SJSA1 (cell line): ENCODE measurements at regions not wholly inside any gene's neighbourhood (a gene's known extent, or its start where the extent isn't known, plus 50 kb on each side); places are given as distances from the start of the nearest gene placed in this dataset.

Source experiments
- DNase-seq, 2 experiments: peaks; one replicate each; pipeline ENCODE4 v3.0.0-alpha.2; 2015 to 2020; ENCODE audit warnings: low spot score in 2 of 2, low read depth in 1 of 2
- H3K27ac ChIP-seq: fragments of 250-450 bp; sonication (Bioruptor Pico); 2 replicates; pipeline ENCODE4 v1.5.1; 2020; ENCODE audit warnings: mild to moderate bottlenecking, moderate library complexity
- H3K27me3 ChIP-seq: fragments of 250-450 bp; sonication (Bioruptor Pico); replicated peaks from 2 replicates; pipeline ENCODE4 v1.5.1; 2020; ENCODE audit warnings: mild to moderate bottlenecking, moderate library complexity
- H3K36me3 ChIP-seq: fragments of 250-450 bp; sonication (Bioruptor Pico); 2 replicates; pipeline ENCODE4 v1.5.1; 2020; ENCODE audit warnings: mild to moderate bottlenecking
- H3K4me1 ChIP-seq: fragments of 250-450 bp; sonication (Bioruptor Pico); replicated peaks from 2 replicates; pipeline ENCODE4 v1.6.1; 2021; ENCODE audit warnings: mild to moderate bottlenecking
- H3K4me3 ChIP-seq: fragments of 250-450 bp; sonication (Bioruptor Pico); 2 replicates; pipeline ENCODE4 v1.5.1; 2020; ENCODE audit warnings: mild to moderate bottlenecking
- H3K9me3 ChIP-seq: fragments of 250-450 bp; sonication (Bioruptor Pico); replicated peaks from 2 replicates; pipeline ENCODE4 v1.5.1; 2020; ENCODE audit warnings: mild to moderate bottlenecking

DNA sequence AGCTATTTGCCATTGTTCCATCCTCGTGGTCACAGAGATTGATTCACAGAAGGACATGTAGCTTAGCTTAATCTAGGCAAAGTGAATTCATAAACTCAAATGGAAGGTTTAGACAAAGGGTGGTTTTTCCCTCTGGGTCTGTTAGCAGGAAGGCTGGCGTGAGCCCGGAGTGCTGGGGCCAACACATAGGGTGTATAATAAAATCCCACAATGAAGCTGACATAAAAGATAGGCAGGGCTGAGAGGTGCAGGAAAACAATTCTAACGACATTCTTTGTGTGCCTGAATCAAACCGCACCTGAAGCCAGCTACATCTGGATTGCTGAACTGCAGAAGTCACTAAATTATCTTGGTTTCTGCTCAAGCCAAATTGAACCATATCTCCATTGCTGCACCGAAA is 173.9 kb downstream of the MAF start:
- Histone ChIP-seq H3K27ac (no peak overlapping the region), H3K27me3 (no peaks in the 10 kb centered on the region), H3K4me1 (no peaks in the 10 kb centered on the region), H3K9me3 (0 out of 2 replicates have a peak, but pooled peaks cover 2% of the 10 kb centered on the region), H3K4me3 (no peak overlapping the region), H3K36me3 (no peaks in the 10 kb centered on the region)
- no peak for DNase-seq

- H3K4me1 ChIP-seq = no peaks in the 10 kb centered on the region
- H3K4me3 ChIP-seq = no peak overlapping the region
- H3K27me3 ChIP-seq = no peaks in the 10 kb centered on the region
- H3K36me3 ChIP-seq = no peaks in the 10 kb centered on the region
- H3K9me3 ChIP-seq = no peaks in the 10 kb centered on the region
- no peak for DNase-seq
- H3K27ac ChIP-seq = no peak overlapping the region
Observed at GRCh38 chr16:79422064-79422463, 178.5 kb downstream of the MAF start.

DNA sequence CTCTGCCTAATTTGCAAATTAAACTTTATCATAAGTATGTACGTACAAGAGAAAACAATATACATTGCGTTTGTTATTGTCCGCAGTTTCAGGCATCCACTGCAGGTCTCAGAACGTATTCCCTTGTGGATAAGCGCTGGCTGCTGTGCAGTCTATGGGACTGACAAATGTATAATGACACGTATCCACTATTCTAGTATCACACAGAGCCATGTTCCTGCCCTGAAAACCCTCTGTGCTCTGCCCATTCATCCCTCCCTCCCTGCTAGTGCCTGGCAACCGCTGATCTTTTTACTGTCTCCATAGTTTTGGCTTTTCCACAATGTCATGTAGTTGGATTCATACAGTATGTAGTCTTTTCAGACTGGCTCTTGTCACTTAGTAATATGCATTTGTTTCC is 179.4 kb downstream of the MAF start:
- no peak for DNase-seq
- no peak overlapping the region for H3K27ac ChIP-seq

DNA sequence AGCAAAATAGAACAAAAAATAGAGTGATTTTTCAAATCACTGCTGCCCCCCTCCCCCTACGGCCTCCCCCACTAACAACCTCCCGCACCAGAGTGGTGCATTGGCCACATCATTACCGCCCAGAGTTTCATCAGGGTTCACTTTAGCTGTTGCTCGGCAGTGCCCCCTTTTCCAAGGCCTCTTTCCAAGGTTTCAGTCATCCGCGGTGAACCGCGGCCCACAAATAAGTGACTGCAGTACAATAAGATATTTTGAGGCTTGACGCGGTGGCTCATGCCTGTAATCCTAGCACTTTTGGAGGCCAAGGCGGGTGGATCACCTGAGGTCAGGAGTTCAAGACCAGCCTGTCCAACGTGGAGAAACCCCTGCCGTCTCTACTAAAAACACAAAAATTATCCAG is 180.0 kb downstream of the MAF start:
- no peak for DNase-seq
- Histone ChIP-seq H3K36me3 (no peaks in the 10 kb centered on the region), H3K27me3 (no peaks in the 10 kb centered on the region), H3K27ac (no peak overlapping the region), H3K9me3 (no peaks in the 10 kb centered on the region), H3K4me3 (no peak overlapping the region), H3K4me1 (no peaks in the 10 kb centered on the region)

More for the DNA sequence above, 179.4 kb downstream of the MAF start:
- H3K36me3 ChIP-seq = no peaks in the 10 kb centered on the region
- H3K4me3 ChIP-seq = no peak overlapping the region
- H3K9me3 ChIP-seq = no peaks in the 10 kb centered on the region
- no peaks in the 10 kb centered on the region for H3K4me1 ChIP-seq
- no peaks in the 10 kb centered on the region for H3K27me3 ChIP-seq

- no peaks in the 10 kb centered on the region for H3K36me3 ChIP-seq
- no peaks in the 10 kb centered on the region for H3K9me3 ChIP-seq
- DNase-seq = no peak
- H3K27me3 ChIP-seq = no peaks in the 10 kb centered on the region
- H3K4me1 ChIP-seq = no peaks in the 10 kb centered on the region
- H3K27ac ChIP-seq = no peak overlapping the region
- no peak overlapping the region for H3K4me3 ChIP-seq
Observed at GRCh38 chr16:79419148-79419547, 181.4 kb downstream of the MAF start.

GRCh38 chr16:79417601-79418008 is 182.9 kb downstream of the MAF start:
- Histone ChIP-seq H3K4me1 (no peaks in the 10 kb centered on the region), H3K27ac (no peak overlapping the region), H3K4me3 (no peak overlapping the region), H3K9me3 (no peaks in the 10 kb centered on the region), H3K27me3 (no peaks in the 10 kb centered on the region), H3K36me3 (no peaks in the 10 kb centered on the region)
- DNase-seq = no peak

- H3K4me1 ChIP-seq = no peaks in the 10 kb centered on the region
- DNase-seq = no peak
- no peak overlapping the region for H3K27ac ChIP-seq
- no peaks in the 10 kb centered on the region for H3K36me3 ChIP-seq
- H3K27me3 ChIP-seq = no peaks in the 10 kb centered on the region
- no peak overlapping the region for H3K4me3 ChIP-seq
- no peaks in the 10 kb centered on the region for H3K9me3 ChIP-seq
Observed at GRCh38 chr16:79415983-79416640, 184.4 kb downstream of the MAF start.

GRCh38 chr16:79412783-79413225 is 187.7 kb downstream of the MAF start:
- H3K27me3 ChIP-seq = no peaks in the 10 kb centered on the region
- DNase-seq = no peak
- H3K36me3 ChIP-seq = no peaks in the 10 kb centered on the region
- H3K27ac ChIP-seq = no peak overlapping the region
- no peaks in the 10 kb centered on the region for H3K4me1 ChIP-seq
- H3K9me3 ChIP-seq = no peaks in the 10 kb centered on the region
- H3K4me3 ChIP-seq = no peak overlapping the region

DNA sequence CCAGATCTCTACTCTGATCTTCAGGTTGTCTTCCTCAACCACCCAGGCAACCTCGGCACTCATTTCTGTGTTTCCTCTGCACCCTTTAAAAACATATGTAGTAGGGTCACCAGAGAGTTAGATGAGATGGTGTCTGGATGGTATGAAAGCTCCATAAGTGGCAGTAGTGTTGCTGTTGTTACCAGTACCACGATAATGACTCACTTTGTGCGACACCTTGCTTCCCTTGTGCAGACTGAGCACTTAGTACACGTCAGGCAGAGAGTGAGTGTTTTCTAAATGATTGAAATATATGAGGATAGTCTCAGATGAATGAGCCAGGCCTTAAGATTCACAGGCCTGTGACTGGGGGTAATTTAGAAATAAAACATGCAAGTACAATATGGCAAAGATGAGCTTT is 188.7 kb downstream of the MAF start:
- Histone ChIP-seq H3K9me3 (no peaks in the 10 kb centered on the region), H3K27me3 (no peaks in the 10 kb centered on the region), H3K4me1 (no peaks in the 10 kb centered on the region), H3K27ac (no peak overlapping the region), H3K36me3 (no peaks in the 10 kb centered on the region), H3K4me3 (no peak overlapping the region)
- no peak for DNase-seq

GRCh38 chr16:79411357-79411756 is 189.2 kb downstream of the MAF start:
- Histone ChIP-seq H3K36me3 (no peaks in the 10 kb centered on the region), H3K9me3 (no peaks in the 10 kb centered on the region), H3K4me1 (no peaks in the 10 kb centered on the region), H3K4me3 (no peak overlapping the region), H3K27me3 (no peaks in the 10 kb centered on the region), H3K27ac (no peak overlapping the region)
- no peak for DNase-seq

GRCh38 chr16:79409978-79410377 is 190.6 kb downstream of the MAF start:
- Histone ChIP-seq H3K4me1 (no peaks in the 10 kb centered on the region), H3K36me3 (no peaks in the 10 kb centered on the region), H3K9me3 (no peaks in the 10 kb centered on the region), H3K27me3 (no peaks in the 10 kb centered on the region), H3K4me3 (no peak overlapping the region), H3K27ac (no peak overlapping the region)
- no peak for DNase-seq

DNA sequence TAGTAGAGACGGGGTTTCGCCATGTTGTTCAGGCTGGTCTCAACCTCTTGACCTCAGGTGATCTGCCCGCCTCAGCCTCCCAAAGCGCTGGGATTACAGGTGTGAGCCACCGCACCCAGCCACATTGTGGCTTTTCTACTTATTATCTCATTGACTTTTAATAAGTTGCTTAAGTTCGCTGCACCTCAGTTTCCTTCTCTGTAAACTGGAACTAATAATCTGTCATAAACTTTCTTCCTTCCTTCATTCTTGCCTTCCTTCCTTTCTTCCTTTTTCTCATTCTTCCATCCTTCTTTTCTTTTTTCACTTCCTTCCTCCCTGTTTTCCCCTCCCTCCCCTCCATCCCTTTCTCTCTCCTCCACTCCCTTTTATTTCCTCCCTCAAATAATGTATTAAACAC is 192.2 kb downstream of the MAF start:
- Histone ChIP-seq H3K27me3 (no peaks in the 10 kb centered on the region), H3K27ac (no peak overlapping the region), H3K4me1 (no peaks in the 10 kb centered on the region), H3K4me3 (no peak overlapping the region), H3K36me3 (no peaks in the 10 kb centered on the region), H3K9me3 (no peaks in the 10 kb centered on the region)
- DNase-seq = no peak

- no peaks in the 10 kb centered on the region for H3K4me1 ChIP-seq
- H3K36me3 ChIP-seq = no peaks in the 10 kb centered on the region
- H3K27me3 ChIP-seq = no peaks in the 10 kb centered on the region
- no peak for DNase-seq
- no peaks in the 10 kb centered on the region for H3K9me3 ChIP-seq
- H3K4me3 ChIP-seq = no peak overlapping the region
- H3K27ac ChIP-seq = no peak overlapping the region
Observed at GRCh38 chr16:79407461-79408135, 192.9 kb downstream of the MAF start.

DNA sequence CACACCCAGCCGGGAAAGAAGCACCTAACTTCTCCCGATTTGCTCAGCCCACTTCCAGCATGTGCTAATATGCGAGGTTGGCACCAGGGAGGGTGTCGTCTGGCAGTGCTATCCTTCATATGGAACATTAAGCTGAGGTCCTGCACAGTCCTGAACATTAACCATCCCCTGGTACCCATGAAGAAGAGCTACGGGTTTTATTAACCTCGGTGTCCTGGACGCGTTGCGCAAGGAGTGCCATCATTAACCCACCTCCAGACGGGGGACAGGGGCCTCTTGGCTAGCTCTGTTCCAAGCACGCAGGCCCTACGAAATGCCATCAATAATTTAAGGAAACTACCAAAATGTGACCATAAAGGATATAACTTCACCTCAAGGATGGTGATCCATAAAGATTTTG is 193.5 kb downstream of the MAF start:
- no peaks in the 10 kb centered on the region for H3K36me3 ChIP-seq
- H3K4me1 ChIP-seq = no peaks in the 10 kb centered on the region
- H3K9me3 ChIP-seq = no peaks in the 10 kb centered on the region
- H3K27ac ChIP-seq = no peak overlapping the region
- no peak overlapping the region for H3K4me3 ChIP-seq
- H3K27me3 ChIP-seq = no peaks in the 10 kb centered on the region
- no peak for DNase-seq

GRCh38 chr16:79404571-79404970 is 196.0 kb downstream of the MAF start:
- no peak for DNase-seq
- no peaks in the 10 kb centered on the region for H3K9me3 ChIP-seq
- H3K27me3 ChIP-seq = no peaks in the 10 kb centered on the region

More at GRCh38 chr16:79404571-79404970, 196.0 kb downstream of the MAF start:
- H3K4me1 ChIP-seq = no peaks in the 10 kb centered on the region
- H3K27ac ChIP-seq = no peak overlapping the region
- no peak overlapping the region for H3K4me3 ChIP-seq
- H3K36me3 ChIP-seq = no peaks in the 10 kb centered on the region
